GM23248 (cell line): ENCODE measurements at regions not wholly inside any gene's neighbourhood (a gene's known extent, or its start where the extent isn't known, plus 50 kb on each side); places are given as distances from the start of the nearest gene placed in this dataset.

Experiments used
- DNase-seq: peaks from one replicate; pipeline ENCODE4 v3.0.0-alpha.2; 2015
- H2AFZ ChIP-seq: fragments of 200-600 bp; sonication (generic); 2 replicates; pipeline ENCODE4 v1.6.1; 2016; ENCODE audit warnings: antibody characterized with exemption
- H3F3A ChIP-seq: fragments of 200-600 bp; sonication (generic); 2 replicates; pipeline ENCODE4 v1.6.1; 2016; ENCODE audit warnings: mild to moderate bottlenecking, antibody characterized with exemption, mixed run types; ENCODE audit not compliant: insufficient read depth
- H3K27ac ChIP-seq: fragments of 200-600 bp; sonication (generic); 2 replicates; pipeline ENCODE4 v1.5.1; 2016; ENCODE audit warnings: mild to moderate bottlenecking
- H3K27me3 ChIP-seq: fragments of 200-600 bp; sonication (generic); replicated peaks from 2 replicates; pipeline ENCODE4 v1.6.1; 2016; ENCODE audit warnings: mild to moderate bottlenecking; ENCODE audit not compliant: insufficient read depth
- H3K36me3 ChIP-seq: fragments of 200-600 bp; sonication (generic); 2 replicates; pipeline ENCODE4 v1.6.1; 2016; ENCODE audit warnings: low read depth, mild to moderate bottlenecking
- H3K4me1 ChIP-seq: fragments of 200-600 bp; sonication (generic); 2 replicates; pipeline ENCODE4 v1.6.1; 2016; ENCODE audit warnings: mild to moderate bottlenecking; ENCODE audit not compliant: insufficient read depth
- H3K4me2 ChIP-seq: fragments of 200-600 bp; sonication (generic); one replicate; pipeline ENCODE4 v1.6.1; 2016; ENCODE audit warnings: mild to moderate bottlenecking; ENCODE audit not compliant: unreplicated experiment
- H3K4me3 ChIP-seq: fragments of 200-600 bp; sonication (generic); 2 replicates; pipeline ENCODE4 v1.5.1; 2016; ENCODE audit warnings: mild to moderate bottlenecking
- H3K79me2 ChIP-seq: fragments of 200-600 bp; sonication (generic); 2 replicates; pipeline ENCODE4 v1.6.1; 2016; ENCODE audit warnings: mild to moderate bottlenecking; ENCODE audit not compliant: insufficient read depth
- H3K9ac ChIP-seq: fragments of 200-600 bp; sonication (generic); 2 replicates; pipeline ENCODE4 v1.6.1; 2016; ENCODE audit warnings: mild to moderate bottlenecking
- H3K9me2 ChIP-seq: fragments of 200-600 bp; sonication (generic); 2 replicates; pipeline ENCODE4 v1.6.1; 2016; ENCODE audit warnings: mixed run types, mild to moderate bottlenecking, moderate library complexity; ENCODE audit not compliant: insufficient read depth
- H3K9me3 ChIP-seq: fragments of 200-600 bp; sonication (generic); one replicate; pipeline ENCODE4 v1.6.1; 2017; ENCODE audit warnings: low read depth
- H4K20me1 ChIP-seq: fragments of 200-600 bp; sonication (generic); 2 replicates; pipeline ENCODE4 v1.6.0; 2016; ENCODE audit not compliant: insufficient read depth
- EZH2 ChIP-seq: fragments of 200-600 bp; sonication (generic); IDR thresholded peaks from 2 replicates; pipeline ENCODE4 v1.6.1; 2018; ENCODE audit warnings: antibody characterized with exemption, mild to moderate bottlenecking; ENCODE audit not compliant: insufficient read depth, poor library complexity, severe bottlenecking
- EZH2phosphoT487 ChIP-seq: fragments of 200-600 bp; sonication (generic); IDR thresholded peaks from 2 replicates; pipeline ENCODE4 v1.6.1; 2018; ENCODE audit warnings: antibody characterized with exemption, moderate library complexity, mild to moderate bottlenecking, low read depth; ENCODE audit not compliant: insufficient read depth
- WGBS, 2 experiments: methylation state at CpG; one replicate each; pipeline ENCODE4 v1.1.6; 2015 to 2017; ENCODE audit warnings: low lambda C conversion rate in 2 of 2, low coverage in 1 of 2; ENCODE audit errors: missing lambda C conversion rate in 2 of 2; 5-methylcytosine and 5-hydroxymethylcytosine counted together
- in situ Hi-C: fragments of 300-500 bp; cut with MboI; formaldehyde crosslinking; loops from 2 replicates; pipeline ENCODE4 v1.15.0; 2020

DNA sequence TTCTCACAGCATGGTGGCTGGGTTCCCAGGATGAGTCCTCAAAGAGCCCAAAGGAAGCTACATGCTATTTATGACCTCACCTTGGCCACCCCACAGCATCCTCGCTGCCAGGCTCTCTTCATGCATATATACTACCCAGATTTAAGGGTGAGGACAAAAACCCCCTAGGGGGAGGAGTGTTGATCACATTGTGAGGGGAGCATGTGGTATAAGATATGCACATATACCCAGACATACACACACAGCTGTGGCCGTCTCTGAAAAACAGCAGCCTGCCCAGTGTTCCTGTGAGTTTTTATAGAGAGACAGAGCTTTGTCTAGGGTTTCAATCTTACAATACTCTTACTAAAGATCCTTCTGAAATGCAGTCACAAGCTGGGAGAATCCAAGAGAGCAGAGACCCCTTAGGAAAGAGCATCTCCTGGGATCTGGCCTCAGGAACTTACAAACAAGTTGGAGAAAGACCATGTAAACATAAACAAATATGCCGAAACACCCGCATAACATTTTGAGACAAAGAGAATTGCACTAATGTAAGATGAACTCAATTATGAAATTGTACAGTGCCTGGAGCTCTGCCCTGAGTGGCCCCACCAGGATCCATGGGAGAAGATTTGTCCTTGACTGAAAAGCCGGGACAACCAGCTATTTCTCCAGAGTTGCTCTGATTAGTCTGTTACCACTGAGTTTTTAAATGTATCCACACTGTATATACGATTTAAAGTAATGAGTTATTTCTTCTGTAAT is 146.4 kb downstream of the GADD45G start:
- in situ Hi-C loops: no loop called here
- Histone ChIP-seq H2AFZ (no peak overlapping the region), H3K27ac (no peak overlapping the region), H3F3A (no peaks in the 10 kb centered on the region), H3K9me3 (no peaks in the 10 kb centered on the region), H3K9ac (no peak overlapping the region), H3K4me1 (no peaks in the 10 kb centered on the region), H4K20me1 (no peaks in the 10 kb centered on the region), H3K4me3 (no peak overlapping the region), H3K27me3 (no peaks in the 10 kb centered on the region), H3K36me3 (no peaks in the 10 kb centered on the region), H3K9me2 (no peaks in the 10 kb centered on the region), H3K4me2 (no peak overlapping the region), H3K79me2 (no peaks in the 10 kb centered on the region)
- DNase-seq: no peak
- TF ChIP-seq EZH2phosphoT487 (no peak), EZH2 (no peak)
- WGBS, 2 experiments: 74 to 76% methylated on average over 6 of the region's 6 CpGs

DNA sequence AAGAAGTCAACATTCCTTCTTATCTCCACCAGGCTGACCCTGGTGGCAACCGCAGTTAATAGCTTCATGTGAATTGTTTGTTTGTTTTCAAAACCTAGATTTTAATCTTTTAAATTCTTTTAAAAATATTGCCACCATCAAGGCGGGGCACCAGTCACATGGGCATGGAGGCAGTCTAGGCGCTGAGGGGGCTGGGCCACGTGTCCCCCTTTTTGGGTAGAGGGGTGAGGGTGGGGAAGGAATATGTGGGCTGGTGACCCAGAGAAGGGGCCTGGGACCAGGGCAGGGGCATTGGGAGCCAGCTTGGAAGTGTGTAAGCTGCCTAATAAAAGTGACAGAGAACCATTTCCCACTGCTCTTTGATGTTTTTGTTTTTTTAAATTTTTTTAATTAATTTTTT is 147.3 kb downstream of the GADD45G start:
- Histone ChIP-seq H3K4me2 (no peak overlapping the region), H3K79me2 (no peaks in the 10 kb centered on the region), H3K9me2 (no peaks in the 10 kb centered on the region), H3K4me1 (no peaks in the 10 kb centered on the region), H3F3A (no peaks in the 10 kb centered on the region), H3K27ac (no peak overlapping the region), H3K9me3 (no peaks in the 10 kb centered on the region), H3K27me3 (no peaks in the 10 kb centered on the region), H2AFZ (no peak overlapping the region), H3K9ac (no peak overlapping the region), H3K4me3 (no peak overlapping the region), H4K20me1 (no peaks in the 10 kb centered on the region), H3K36me3 (no peaks in the 10 kb centered on the region)
- in situ Hi-C loops: no loop called here
- WGBS, 2 experiments: 71 to 85% methylated on average over 4 of the region's 4 CpGs
- no peak for DNase-seq
- TF ChIP-seq EZH2 (no peak), EZH2phosphoT487 (no peak)

DNA sequence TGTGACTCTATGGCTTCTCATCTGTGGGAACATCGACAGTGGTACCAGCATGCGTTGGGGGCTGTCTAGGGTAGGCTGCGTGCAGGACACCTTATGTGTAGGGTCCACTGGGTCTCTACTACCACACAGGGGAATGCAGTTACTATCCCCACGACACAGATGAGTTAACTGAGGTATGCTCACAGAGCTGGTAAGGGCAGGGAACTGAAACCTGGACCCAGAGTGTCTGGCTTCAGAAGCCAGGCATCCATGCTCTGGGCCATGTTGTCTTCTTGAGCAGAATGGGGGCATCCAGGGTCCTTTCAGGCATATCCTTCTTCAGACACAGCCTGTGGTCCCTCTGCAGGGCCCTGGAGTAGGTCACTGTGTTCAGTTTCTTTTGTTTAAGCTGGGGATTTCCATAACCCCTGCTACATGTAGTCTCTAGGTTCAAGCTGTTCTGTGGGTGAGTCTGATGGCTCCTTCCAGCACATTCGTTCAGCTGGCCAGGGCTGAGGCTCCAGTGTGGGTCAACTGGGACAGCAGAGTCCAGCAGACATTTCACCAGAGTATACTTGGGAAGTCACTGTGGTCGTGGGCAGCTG is 148.8 kb downstream of the GADD45G start:
- TF ChIP-seq EZH2phosphoT487: no peak
- Histone ChIP-seq H3K4me1 (no peaks in the 10 kb centered on the region), H3K9me3 (no peaks in the 10 kb centered on the region), H2AFZ (no peak overlapping the region), H3K27ac (no peak overlapping the region), H3K36me3 (no peaks in the 10 kb centered on the region), H4K20me1 (no peaks in the 10 kb centered on the region), H3K4me2 (no peak overlapping the region), H3K9ac (no peak overlapping the region), H3F3A (no peaks in the 10 kb centered on the region), H3K4me3 (no peak overlapping the region), H3K9me2 (no peaks in the 10 kb centered on the region), H3K79me2 (no peaks in the 10 kb centered on the region), H3K27me3 (no peaks in the 10 kb centered on the region)
- DNase-seq: no peak
- in situ Hi-C loops: no loop called here
- WGBS, 2 experiments: 38 to 52% methylated on average over 6 of the region's 6 CpGs

- no peak for DNase-seq
- no peak overlapping the region for H3K4me3 ChIP-seq
- H3K79me2 ChIP-seq: no peaks in the 10 kb centered on the region
- no peak overlapping the region for H3K27ac ChIP-seq
- no peaks in the 10 kb centered on the region for H3K9me3 ChIP-seq
- in situ Hi-C loops: no loop called here
- no peak overlapping the region for H3K4me2 ChIP-seq
- WGBS, 2 experiments: 63 to 83% methylated on average over 1 of the region's 1 CpG
- no peaks in the 10 kb centered on the region for H3K36me3 ChIP-seq
- no peak overlapping the region for H3K9ac ChIP-seq
- no peaks in the 10 kb centered on the region for H3K4me1 ChIP-seq
- H3F3A ChIP-seq: no peaks in the 10 kb centered on the region
- no peaks in the 10 kb centered on the region for H4K20me1 ChIP-seq
- H2AFZ ChIP-seq: no peak overlapping the region
- TF ChIP-seq EZH2 (no peak), EZH2phosphoT487 (no peak)
- no peaks in the 10 kb centered on the region for H3K9me2 ChIP-seq
- H3K27me3 ChIP-seq: no peaks in the 10 kb centered on the region
These were observed 149.4 kb downstream of the GADD45G start for GRCh38 chr9:89754193-89754592.
